HG03039 (cell line): ENCODE measurements at regions not wholly inside any gene's neighbourhood (a gene's known extent, or its start where the extent isn't known, plus 50 kb on each side); places are given as distances from the start of the nearest gene placed in this dataset.
"Not testable (repeated sequence)": the region's sequence is repeated elsewhere in the genome, so short reads cannot be mapped to it uniquely, and the experiment has no call there.

Experiments
- ATAC-seq: cut with Tn5 transposase; IDR thresholded peaks from one replicate; pipeline ENCODE4 v1.9.1; 2021; ENCODE audit warnings: mild to moderate bottlenecking, moderate library complexity; ENCODE audit not compliant: unreplicated experiment

- not testable (repeated sequence) for ATAC-seq
Observed at GRCh38 chr6:140443112-140443511, 1068.7 kb upstream of the CITED2 start.

- ATAC-seq, result no peak
Observed at GRCh38 chr6:140441256-140441655, 1066.8 kb upstream of the CITED2 start.

GRCh38 chr6:140440223-140440835 is 1065.9 kb upstream of the CITED2 start:
- ATAC-seq, result no peak

DNA sequence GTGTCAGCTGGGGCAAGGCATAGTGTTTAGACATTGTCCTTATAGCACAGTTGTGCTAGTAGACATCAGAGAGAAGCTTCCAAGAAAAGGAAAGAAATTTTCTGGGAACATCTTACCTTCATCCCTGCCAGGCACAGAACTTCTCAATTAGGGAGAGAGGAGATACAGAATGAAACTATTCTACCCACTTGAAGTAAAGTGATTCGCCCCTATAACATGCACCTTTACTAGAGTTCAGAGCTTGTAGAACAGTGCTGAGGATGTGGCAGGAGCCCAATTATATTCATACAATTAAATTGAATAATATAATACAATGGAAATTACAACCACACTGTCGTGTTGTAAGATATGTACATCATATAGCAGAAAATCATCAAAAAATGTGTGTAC is 1063.9 kb upstream of the CITED2 start:
- ATAC-seq, result no peak

DNA sequence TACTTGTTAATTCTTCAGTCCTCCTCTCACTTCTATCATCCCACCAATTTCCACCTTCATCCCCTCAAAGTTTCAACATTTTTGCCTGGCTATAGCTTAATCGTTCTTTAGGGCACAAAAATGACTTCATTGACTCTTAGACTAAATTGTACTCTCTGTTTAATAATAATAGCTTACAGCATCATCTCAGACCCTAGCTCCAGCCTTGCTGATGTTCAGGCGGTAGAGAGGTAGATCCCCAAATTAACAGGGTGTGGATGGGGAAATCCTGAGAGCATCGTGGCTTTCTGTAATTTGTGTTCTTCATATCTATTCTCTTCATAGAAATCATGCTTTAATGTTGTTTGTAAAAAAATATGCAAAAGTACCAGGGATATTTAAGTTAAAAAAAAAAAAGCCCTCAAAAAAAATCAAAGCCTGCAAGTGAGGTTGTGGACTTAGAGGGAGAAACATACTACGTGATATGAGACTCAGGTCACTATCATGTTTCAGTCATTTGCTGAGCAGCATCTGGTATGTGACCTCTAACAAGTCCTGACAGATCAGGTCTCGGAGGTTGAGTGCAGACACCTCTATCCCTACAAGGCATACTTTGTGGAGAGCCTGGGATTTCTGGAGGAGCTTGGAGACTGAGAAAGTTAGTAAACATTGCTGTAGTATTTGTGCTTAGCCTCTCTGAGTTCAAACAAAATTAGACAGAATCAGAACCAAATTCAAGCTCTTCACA is 1063.3 kb upstream of the CITED2 start:
- ATAC-seq, result no peak

DNA sequence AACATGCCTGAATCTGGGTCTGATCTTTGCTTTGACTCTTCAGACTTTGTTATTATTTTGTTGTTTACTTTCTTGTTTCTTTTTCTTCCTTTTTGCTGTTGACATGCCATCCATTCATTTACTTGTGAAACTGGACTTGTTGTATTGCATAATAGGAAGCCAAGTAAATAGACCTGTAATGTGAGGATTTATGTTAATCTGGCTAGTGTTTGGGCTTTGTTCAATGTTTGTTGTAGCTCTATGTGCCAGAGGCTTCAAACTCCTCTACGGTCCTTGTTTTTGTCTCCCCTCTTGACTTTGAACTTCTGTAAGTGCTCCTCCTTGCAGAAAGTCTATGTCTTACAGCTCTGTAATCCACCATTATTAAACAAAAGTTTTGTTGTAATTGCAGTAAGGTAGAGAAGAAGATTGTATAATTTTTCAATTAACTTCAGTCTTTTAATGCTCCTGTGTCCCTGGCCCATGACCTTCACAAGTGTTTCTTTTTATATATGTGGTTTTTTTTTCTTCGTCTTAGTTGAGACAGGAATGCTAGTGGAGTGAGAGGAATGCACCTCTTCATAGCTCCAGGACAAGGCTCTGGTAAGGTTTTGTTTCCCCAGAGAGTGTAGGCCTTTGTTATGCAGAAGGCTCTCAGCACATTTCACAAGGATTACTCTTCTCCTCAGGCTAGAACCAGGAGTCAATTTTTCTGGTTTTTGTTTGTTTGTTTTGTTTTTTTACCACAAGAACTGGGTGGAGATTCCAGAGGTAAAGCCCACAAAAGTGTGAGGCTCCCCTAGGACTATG is 1061.8 kb upstream of the CITED2 start:
- ATAC-seq, result no peak

GRCh38 chr6:140434761-140435160 is 1060.3 kb upstream of the CITED2 start:
- no peak for ATAC-seq

- no peak for ATAC-seq
Observed at GRCh38 chr6:140433072-140433471, 1058.6 kb upstream of the CITED2 start.

- ATAC-seq, result no peak
Observed at GRCh38 chr6:140427842-140428241, 1053.4 kb upstream of the CITED2 start.

- ATAC-seq, result no peak
Observed at GRCh38 chr6:140414966-140415620, 1040.6 kb upstream of the CITED2 start.

DNA sequence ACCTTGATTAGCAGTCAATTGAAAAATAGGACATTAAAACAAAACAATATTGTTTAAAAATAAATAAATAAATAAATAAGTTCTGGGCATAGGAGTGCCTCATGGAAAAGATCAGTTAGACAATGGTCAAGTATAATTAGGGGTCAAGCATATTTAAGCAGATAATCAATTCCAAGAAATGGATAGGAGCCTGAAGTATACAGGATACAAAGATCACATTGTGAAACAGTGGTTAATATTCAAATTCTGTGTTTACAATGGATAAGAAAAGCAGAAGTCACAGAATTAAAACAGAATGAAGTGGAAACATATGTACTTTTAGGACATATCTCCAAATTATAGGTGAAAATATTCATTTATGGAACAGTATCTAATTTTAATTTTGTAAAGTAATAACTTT is 1028.6 kb upstream of the CITED2 start:
- no peak for ATAC-seq

DNA sequence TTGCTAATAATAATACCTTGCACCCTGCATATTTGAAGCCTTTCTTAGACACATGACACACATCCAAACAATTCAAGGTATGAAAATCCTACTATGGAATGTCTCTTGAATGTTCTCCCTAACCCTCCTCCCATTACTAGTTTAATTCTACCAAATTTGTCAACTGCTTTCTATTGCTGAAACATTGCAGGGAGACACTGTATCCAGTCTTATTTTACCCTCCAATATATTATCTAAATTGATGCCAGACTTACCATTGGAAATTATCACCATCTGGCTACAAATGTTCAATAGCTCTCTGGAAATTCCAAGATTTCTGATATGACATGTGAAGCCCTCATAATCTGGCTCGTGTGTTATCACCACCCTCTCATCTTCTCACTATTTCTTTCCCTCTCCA is 1027.3 kb upstream of the CITED2 start:
- no peak for ATAC-seq

DNA sequence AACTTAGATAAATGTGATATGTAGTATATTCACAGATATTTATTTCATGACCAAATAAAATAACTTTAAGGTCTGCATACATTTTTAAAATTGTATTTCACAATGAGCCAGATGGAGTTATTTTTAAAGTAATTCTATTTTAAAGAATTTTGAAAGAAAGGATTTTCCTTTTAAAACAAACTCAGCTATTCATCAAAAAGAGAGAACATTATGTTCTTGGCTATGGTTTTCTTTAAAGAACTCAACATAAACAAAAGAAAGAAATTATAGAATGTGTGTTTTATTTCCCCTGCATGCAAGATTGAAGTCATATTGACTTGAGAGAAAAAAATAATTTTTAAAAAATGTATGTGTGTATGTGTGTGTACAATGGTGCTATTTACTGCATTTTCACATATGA is 1023.6 kb upstream of the CITED2 start:
- ATAC-seq, result no peak

DNA sequence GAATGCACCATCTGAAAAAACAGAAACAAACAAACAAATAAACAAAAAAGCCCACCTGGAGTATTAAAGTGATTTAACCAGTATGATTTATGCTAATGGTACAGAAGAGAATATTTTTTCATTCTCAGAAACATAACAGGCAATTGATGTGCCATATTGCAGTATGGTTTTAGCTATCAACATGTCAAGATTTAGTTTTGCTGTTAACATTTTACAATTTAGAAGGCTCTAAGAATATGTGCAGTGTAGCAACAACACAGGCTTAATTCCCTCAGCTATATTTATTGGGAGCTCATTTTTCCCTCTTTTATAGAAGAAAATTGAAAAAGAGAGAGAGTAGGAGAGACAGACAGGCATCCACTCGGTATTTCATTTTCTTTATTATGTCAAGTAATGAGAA is 1022.7 kb upstream of the CITED2 start:
- no peak for ATAC-seq

GRCh38 chr6:140393665-140394540 is 1019.5 kb upstream of the CITED2 start:
- no peak for ATAC-seq

DNA sequence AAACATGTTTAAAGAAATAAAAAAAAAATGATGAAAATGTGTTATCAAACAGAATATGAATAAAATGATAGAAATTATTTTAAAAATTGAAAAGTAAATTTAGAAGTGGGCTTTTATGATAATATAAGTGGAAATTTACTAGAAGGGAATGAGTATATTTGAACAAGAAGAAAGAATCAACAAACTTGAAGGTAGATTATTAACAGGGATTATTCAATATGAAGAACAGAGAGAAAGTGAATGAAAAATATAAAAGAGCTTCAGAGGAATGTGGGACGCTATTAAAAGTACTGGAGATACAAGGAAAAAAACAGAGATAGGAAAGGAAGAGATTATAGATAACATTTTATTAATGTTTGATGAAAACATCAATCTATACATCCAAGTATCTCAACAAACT is 1014.4 kb upstream of the CITED2 start:
- ATAC-seq, result no peak

DNA sequence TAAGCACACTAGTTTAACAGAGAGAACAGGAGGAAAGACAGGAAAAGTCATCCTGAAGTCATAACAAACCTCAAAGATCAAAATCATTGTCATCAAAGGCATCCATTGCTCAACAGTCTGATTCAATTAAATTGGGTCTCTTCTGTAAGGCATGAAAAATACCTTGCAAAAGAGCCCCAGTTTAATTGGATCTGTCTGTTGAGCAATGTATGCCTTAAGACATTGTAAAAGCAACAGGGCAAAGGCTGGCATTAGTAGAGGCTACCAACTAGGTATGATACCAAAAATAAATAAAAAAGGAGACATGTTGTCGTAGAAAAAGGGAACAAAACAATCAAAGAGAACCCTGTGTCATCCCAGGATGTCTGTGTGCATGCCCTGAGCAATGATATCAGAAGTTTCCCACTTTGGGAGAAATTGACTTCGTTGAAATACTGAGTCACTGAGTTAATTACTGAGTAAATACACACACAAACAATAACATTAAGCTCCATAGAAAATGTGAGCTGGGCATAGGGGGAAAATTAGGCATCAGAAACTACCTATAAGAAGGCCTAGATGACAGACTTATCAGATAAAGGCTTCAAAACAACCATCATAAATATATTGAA is 1013.8 kb upstream of the CITED2 start:
- ATAC-seq, result no peak

- ATAC-seq, result no peak
Observed at GRCh38 chr6:140385679-140386078, 1011.2 kb upstream of the CITED2 start.

- no peak for ATAC-seq
Observed at GRCh38 chr6:140382355-140382754, 1007.9 kb upstream of the CITED2 start.
